Suprapubic skin (tissue), 3 donors: ENCODE measurements at regions not wholly inside any gene's neighbourhood (a gene's known extent, or its start where the extent isn't known, plus 50 kb on each side); places are given as distances from the start of the nearest gene placed in this dataset.

Source experiments
- CTCF ChIP-seq, 2 donors: fragments of 200-600 bp in 1 of 2; fragments of 450-650 bp in 1 of 2; sonication (generic) in 1 of 2; IDR thresholded peaks; one replicate each; pipeline ENCODE4 v1.5.1; 2016 to 2019; ENCODE audit warnings: antibody characterized with exemption in 2 of 2, mild to moderate bottlenecking in 1 of 2, moderate library complexity in 1 of 2
- EP300 ChIP-seq: sonication (generic); formaldehyde crosslinking; IDR thresholded peaks from one replicate; pipeline ENCODE4 v1.6.1; 2017; ENCODE audit warnings: antibody characterized with exemption

- TF ChIP-seq CTCF (IDR thresholded peaks at IDR 0.05) (no peak), EP300 (no peak)
Measured at GRCh38 chr4:130850019-130850524, 1754.1 kb downstream of the C4orf33 start.
